Mesodermal cell (in vitro differentiated cells): ENCODE measurements at regions not wholly inside any gene's neighbourhood (a gene's known extent, or its start where the extent isn't known, plus 50 kb on each side); places are given as distances from the start of the nearest gene placed in this dataset.
A peak's percentile ranks its signal among the peaks of the same experiment; 100 is the strongest.
"Not testable (repeated sequence)": the region's sequence is repeated elsewhere in the genome, so short reads cannot be mapped to it uniquely, and the experiment has no call there.

Source experiments
- H3K27ac ChIP-seq: 2 replicates; pipeline ENCODE4 v1.7.0; 2013; ENCODE audit warnings: mild to moderate bottlenecking, low read depth, low read length, moderate library complexity; ENCODE audit not compliant: severe bottlenecking
- H3K36me3 ChIP-seq: 2 replicates; pipeline ENCODE4 v1.7.1; 2013; ENCODE audit warnings: mild to moderate bottlenecking, low read length, moderate library complexity; ENCODE audit not compliant: control insufficient read depth, insufficient read depth
- H3K4me1 ChIP-seq: one replicate; pipeline ENCODE4 v1.7.1; 2013; ENCODE audit warnings: mild to moderate bottlenecking, low read length; ENCODE audit not compliant: insufficient read depth, control insufficient read depth, poor library complexity, severe bottlenecking
- H3K4me3 ChIP-seq: 2 replicates; pipeline ENCODE4 v1.7.0; 2013; ENCODE audit warnings: low read length, control low read depth, mild to moderate bottlenecking; ENCODE audit not compliant: insufficient read depth, poor library complexity, severe bottlenecking; ENCODE audit errors: extremely low read depth
- H3K9me3 ChIP-seq: 2 replicates; pipeline ENCODE4 v1.7.1; 2013; ENCODE audit warnings: mild to moderate bottlenecking, low read length, moderate library complexity; ENCODE audit not compliant: control insufficient read depth
- WGBS, 2 experiments: methylation state at CpG; one replicate each; pipeline ENCODE4 v1.1.5; 2013; ENCODE audit warnings: missing lambda C conversion rate in 2 of 2; ENCODE audit not compliant: insufficient coverage in 2 of 2; 5-methylcytosine and 5-hydroxymethylcytosine counted together

DNA sequence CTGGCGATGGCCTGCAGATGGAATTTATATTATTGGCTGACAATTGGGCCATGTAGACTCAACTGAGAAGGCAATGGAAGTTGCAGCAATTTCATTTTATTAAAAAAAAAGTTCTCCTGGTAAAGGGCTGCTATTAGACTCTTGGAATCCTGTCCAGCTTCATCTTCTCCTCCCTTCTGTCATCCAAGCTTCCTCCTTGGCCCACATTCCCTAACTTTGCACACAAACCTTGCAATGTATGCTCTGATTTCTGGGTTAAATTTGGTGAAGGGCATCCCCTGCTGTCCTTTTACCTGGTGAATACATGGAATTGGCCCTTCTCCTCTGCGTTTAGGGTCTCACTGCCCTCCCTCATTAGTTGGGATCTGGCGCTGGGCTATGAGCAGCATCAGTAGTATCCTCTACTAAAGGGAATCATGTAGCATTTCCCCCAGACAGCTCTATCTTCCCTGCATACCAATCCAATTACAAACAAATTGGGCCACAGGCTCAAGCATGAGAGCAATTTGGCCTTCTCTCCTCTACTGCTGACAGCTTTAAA lies 336.9 kb downstream of the BMP4 start:
- H3K4me3 ChIP-seq: no peak overlapping the region
- WGBS, 2 experiments: 67 to 83% methylated on average over 2 of the region's 3 CpGs
- peaks cover 24% of the 10 kb centered on the region for H3K4me1 ChIP-seq
- peak overlapping the region; percentile 60 for H3K27ac ChIP-seq
- no peaks in the 10 kb centered on the region for H3K36me3 ChIP-seq
- H3K9me3 ChIP-seq: no peaks in the 10 kb centered on the region

DNA sequence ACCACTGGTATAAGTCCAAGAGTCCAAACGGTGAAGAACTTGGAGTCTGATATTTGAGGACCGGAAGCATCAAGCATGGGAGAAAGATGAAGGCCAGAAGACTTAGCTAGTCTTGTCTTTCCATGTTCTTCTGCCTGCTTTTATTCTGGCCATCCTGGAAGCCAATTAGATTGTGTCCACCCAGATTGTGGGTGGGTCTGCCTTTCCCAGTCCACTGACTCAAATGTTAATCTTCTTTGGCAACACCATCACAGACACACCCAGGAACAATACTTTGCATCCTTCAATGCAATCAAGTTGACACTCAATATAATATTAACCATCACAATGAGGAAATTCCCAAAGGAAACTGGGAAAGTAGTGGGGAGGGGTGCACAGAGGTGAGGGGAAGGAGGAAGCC lies 340.1 kb downstream of the BMP4 start:
- H3K4me1 ChIP-seq: peaks cover 32% of the 10 kb centered on the region
- not testable (repeated sequence) for H3K4me3 ChIP-seq, H3K27ac ChIP-seq, H3K36me3 ChIP-seq, H3K9me3 ChIP-seq
- WGBS, 2 experiments: 96 to 100% methylated on average over 2 of the region's 2 CpGs

DNA sequence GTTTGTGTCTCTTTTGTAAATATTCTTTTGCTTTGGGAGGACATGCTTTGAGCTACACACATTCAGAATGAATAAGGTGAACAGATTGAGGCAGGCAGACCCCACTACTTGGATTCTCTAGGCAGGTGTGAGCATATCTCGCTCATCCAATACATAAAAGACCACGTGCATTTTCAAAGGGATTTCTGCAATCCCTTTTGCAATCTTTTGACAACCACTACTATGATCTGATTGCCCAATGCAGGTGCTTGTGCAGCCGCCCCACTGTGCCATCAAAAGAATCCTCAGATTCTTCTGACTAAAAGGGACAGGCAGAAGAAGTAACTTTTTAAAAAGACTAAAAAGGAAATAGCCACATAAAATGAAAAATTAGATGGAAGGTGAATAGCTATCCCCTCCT lies 341.4 kb downstream of the BMP4 start:
- WGBS, 2 experiments: 82% methylated on average over 2 of the region's 3 CpGs
- H3K4me1 ChIP-seq: peaks cover 22% of the 10 kb centered on the region
- H3K4me3 ChIP-seq: no peak overlapping the region
- no peak overlapping the region for H3K27ac ChIP-seq
- H3K9me3 ChIP-seq: no peaks in the 10 kb centered on the region
- H3K36me3 ChIP-seq: no peaks in the 10 kb centered on the region

DNA sequence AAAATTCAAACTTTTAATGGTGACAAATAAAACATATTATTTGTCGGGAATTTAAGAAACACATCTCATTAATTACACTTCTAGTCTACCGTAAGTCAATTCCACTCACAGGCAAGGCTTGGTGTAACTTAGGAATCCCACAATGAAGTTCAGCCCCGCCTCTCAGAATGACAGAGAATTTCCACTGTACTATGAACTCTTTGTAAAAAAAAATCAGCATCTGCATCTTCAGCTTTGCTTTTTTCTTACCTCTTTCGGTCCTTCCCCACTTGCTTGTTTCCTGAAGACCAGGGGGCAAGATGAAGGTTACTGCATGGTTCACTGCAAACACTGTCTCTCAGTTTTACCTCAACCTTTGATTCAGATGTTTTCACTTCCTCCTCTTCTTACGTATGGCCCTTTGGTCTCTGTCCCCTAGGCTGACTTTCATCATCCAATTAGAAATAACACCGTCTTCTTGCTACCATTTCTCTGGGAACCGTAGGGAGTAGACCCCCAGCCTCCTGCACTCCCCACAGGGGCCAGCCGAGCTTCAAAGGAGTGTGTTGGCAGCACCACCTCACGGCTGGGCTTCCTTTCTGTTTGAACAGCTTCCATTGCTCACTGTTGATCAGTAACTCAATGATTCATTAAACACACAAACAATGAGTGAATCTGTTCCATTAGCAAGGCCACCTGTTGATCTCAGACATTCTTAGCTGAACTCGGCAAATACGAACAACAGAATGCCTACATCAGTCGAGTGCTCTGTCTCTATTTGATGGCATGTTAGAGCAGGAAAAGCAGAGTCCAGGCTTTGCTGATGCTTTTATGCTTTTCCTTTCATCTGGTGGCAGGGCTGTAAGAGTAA lies 343.0 kb downstream of the BMP4 start:
- WGBS, 2 experiments: 62 to 68% methylated on average over 10 to 11 of the region's 12 CpGs
- Histone ChIP-seq H3K9me3 (no peaks in the 10 kb centered on the region), H3K36me3 (no peaks in the 10 kb centered on the region), H3K27ac (no peak overlapping the region), H3K4me3 (no peak overlapping the region), H3K4me1 (peaks cover 11% of the 10 kb centered on the region)

DNA sequence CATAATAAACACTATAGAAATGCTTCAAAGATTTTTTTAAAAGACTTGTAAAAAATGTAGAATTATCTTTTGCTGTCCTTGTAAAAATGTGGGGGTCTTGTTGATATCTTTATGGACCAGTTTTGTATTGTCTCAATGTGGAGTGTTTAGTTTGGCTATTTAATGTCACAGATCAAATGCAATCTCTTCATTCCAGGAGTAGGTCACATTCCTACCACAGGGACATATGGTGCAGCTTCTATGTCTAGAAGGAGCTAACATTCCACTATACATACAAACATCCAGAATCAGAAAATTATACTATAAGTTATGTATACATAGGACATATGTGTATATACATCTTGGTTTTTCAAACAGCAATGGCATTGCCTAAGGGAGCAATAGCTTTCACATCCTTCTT lies 345.7 kb downstream of the BMP4 start:
- Histone ChIP-seq H3K4me1 (peaks cover 7% of the 10 kb centered on the region), H3K27ac (no peak overlapping the region), H3K36me3 (no peaks in the 10 kb centered on the region), H3K4me3 (no peak overlapping the region), H3K9me3 (no peaks in the 10 kb centered on the region)

DNA sequence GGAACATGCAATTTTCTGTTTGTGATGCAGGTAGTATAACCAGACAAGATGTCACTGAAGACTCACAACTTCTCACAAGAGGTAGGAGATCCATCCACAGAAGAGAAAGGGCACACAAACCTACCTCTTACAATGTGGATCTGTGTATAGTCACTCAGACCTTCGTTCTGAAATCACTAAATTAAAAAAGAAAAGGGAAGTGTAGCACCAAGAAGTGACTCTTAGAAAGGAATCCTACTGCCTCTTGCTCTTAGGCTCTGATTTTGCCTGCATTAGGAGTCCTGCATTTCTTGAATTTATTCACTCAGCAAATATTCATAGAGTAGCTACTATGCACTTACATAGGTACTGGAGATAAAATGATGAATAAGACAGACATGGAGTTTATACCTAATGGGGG lies 347.6 kb downstream of the BMP4 start:
- Histone ChIP-seq H3K27ac (no peak overlapping the region), H3K36me3 (no peaks in the 10 kb centered on the region), H3K9me3 (no peaks in the 10 kb centered on the region), H3K4me3 (no peak overlapping the region), H3K4me1 (peaks cover 4% of the 10 kb centered on the region)
- 67 to 100% methylated on average over 1 of the region's 1 CpG for WGBS, 2 experiments

DNA sequence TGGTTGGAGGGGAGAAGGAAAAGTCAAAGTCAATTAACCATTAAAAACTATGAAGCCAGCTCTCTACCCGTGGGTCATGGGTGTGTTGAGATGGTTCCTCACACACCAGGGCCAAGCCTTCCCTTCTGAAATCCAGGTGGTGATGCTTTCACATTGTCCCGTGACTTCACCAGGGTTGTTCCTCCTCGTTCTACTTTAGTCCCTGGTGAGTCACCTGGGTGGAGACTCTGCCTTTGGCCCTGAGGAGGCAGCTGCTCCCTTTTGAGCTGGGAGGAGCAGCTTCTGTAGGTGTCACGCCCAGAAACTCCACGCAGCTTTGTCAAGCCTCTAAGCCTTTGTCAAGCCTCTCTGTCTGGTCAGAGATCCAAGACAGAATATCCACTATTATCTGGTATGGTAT lies 348.3 kb downstream of the BMP4 start:
- Histone ChIP-seq H3K4me1 (peaks cover 3% of the 10 kb centered on the region), H3K36me3 (no peaks in the 10 kb centered on the region), H3K9me3 (no peaks in the 10 kb centered on the region), H3K4me3 (no peak overlapping the region), H3K27ac (no peak overlapping the region)
- WGBS, 2 experiments: 86 to 96% methylated on average over 3 to 4 of the region's 5 CpGs

DNA sequence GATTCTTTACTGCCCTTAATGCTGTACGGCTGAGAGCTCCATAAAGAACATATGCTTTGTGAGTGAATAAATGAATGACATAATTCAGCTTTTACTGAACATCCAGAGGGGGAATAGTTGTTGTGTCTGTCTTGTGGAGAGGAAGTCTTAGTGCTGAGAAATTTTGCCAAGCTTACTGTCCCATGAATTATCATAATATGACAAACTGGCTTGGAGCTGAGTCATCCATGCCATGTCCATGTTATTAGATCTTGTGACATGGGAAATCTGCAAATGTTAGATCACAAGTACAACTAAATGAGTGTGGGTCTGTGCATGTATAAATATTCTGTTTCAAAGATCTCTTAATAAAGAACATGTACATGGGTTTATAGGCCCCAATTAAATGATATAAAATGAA lies 350.4 kb downstream of the BMP4 start:
- Histone ChIP-seq H3K4me1 (no peaks in the 10 kb centered on the region), H3K9me3 (no peaks in the 10 kb centered on the region), H3K4me3 (no peak overlapping the region), H3K36me3 (no peaks in the 10 kb centered on the region), H3K27ac (no peak overlapping the region)
- no CpG with 5 or more reads among the region's 1 CpG for WGBS, 2 experiments

DNA sequence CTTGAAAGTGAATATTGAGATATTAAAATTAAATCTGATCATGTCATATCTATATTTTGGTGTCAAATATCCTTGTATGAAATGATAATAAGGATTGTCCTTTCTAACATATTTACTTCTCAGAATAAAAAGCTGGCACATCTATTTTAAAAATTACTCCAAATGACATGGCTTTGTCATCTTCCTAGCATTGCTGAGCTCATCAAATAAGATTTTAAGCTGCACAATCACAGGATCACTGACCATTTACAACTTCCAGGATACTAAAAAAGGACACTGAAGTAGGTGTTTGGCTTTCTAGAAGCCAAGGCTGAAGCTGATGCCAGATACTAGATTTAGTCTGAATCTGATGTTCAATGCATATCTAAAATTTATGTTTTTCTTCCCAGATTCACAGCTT lies 351.1 kb downstream of the BMP4 start:
- H3K9me3 ChIP-seq: no peaks in the 10 kb centered on the region
- no peaks in the 10 kb centered on the region for H3K4me1 ChIP-seq
- H3K4me3 ChIP-seq: no peak overlapping the region
- no peak overlapping the region for H3K27ac ChIP-seq
- H3K36me3 ChIP-seq: no peaks in the 10 kb centered on the region

DNA sequence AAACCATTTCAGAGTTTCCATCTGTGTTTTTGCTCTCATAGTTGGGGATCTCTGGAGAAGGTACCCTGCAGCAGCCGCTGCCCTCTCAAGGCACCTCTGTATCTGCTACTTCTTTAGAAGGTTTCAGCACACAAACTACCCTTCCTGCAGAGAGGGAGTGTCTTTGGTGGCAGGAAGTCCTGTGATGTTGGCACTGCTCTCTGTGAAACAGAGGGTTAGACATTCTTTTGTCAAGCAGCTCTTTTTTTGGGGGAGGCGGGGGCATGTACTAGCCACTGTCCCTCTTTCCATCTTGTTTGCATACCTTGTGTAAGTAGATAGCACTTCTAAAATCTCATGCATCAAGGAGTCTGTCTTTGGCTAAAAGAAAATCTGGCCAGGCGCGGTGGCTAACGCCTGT lies 352.6 kb downstream of the BMP4 start:
- peaks cover 12% of the 10 kb centered on the region for H3K4me1 ChIP-seq
- WGBS, 2 experiments: 84 to 96% methylated on average over 3 of the region's 5 CpGs
- no peaks in the 10 kb centered on the region for H3K9me3 ChIP-seq
- no peak overlapping the region for H3K4me3 ChIP-seq
- no peak overlapping the region for H3K27ac ChIP-seq
- H3K36me3 ChIP-seq: no peaks in the 10 kb centered on the region

DNA sequence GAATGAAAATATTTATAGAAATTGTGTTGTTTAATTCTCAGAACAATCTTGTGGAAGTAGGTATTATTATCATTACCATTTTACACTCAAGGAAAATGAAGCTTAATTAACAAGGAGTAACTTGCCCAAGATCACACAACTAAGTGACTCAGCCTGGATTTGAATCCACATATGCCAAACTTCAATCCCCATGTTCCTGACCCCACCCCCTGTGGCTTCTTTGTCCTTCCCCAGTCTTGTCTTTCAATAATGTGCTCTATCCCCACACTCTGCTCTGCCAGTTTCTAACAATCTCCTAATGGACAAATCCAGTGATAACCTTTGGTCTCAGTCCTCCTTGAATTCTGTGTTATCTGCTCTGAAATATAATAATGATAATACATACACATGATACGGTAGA lies 355.2 kb downstream of the BMP4 start:
- H3K27ac ChIP-seq: no peak overlapping the region
- no peak overlapping the region for H3K4me3 ChIP-seq
- no peaks in the 10 kb centered on the region for H3K9me3 ChIP-seq
- no peaks in the 10 kb centered on the region for H3K36me3 ChIP-seq
- WGBS, 2 experiments: 100% methylated on average over 1 of the region's 1 CpG; no CpG with 5 or more reads in 1 of the 2 experiments
- peaks cover 14% of the 10 kb centered on the region for H3K4me1 ChIP-seq
